SW 1271 (cell line): ENCODE measurements at regions not wholly inside any gene's neighbourhood (a gene's known extent, or its start where the extent isn't known, plus 50 kb on each side); places are given as distances from the start of the nearest gene placed in this dataset.

ENCODE experiments used
- DNase-seq, 2 experiments: peaks; one replicate each; lab custom pipeline; 2025; lab: John Stamatoyannopoulos, UW

DNA sequence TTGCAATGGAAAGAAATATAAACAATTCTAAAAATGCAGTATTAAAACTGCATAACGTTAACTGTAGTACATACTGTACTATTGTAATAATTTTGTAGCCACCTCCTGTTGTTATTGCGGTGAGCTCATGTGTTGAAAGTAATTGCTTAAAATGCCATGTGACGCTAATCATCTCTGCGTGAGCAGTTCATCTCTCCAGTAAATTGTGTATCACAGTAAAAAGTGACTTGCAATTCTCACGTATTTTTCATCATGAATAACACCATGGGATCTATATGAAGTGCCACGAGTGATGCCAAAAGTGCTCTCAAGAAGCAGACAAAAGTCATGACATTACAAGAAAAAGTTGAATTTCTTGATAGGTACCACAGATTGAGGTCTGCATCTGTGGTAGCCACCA, 82.4 kb upstream of the CYYR1 start:
- DNase-seq = no peak

DNA sequence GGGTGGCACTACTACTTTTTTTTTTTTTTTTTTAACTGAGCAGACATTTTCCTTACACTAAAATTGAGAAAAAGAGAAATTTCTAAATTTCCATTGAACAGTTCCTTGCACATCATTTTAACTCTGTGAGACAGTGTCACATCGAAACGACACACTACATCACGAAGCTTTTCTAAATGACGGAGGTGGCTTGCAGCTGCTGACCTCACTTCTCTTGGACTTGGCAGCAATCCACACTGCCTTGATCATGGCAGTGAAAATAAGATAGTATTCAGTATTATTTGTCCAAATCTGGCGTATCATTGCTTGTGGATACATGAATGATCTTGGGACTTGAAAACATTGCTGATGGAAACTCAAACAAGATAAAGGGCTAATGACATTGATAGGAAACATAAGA, 80.3 kb upstream of the CYYR1 start:
- DNase-seq = no peak

- DNase-seq = no peak
Measured at GRCh38 chr21:26652854-26653253, 79.8 kb upstream of the CYYR1 start.

GRCh38 chr21:26641062-26641461, 68.0 kb upstream of the CYYR1 start:
- DNase-seq = no peak

GRCh38 chr21:26637201-26637745, 64.2 kb upstream of the CYYR1 start:
- DNase-seq = no peak

- no peak for DNase-seq
Measured at GRCh38 chr21:26635681-26636080, 62.6 kb upstream of the CYYR1 start.

GRCh38 chr21:26632691-26633090, 59.6 kb upstream of the CYYR1 start:
- no peak for DNase-seq

DNA sequence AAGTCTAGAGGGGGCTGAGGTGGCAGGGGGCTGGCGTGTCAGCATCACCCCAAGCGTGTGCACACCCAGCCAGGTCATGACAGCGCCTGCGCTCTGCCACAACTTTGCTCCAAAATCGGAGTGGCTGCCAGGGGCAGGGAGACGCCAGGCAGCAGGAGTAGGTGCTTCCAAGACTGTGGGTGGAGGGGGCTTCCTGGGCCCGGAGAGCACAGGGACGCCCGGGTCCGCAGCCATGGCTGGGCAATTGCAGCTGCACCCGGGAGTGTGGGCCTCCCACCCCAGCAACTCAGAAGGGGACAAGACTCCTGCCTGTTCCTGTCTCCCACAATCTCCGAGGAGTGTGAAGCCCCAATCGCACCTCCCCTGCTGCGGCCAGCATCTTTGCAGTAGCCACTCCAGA, 53.1 kb upstream of the CYYR1 start:
- DNase-seq = no peak

DNA sequence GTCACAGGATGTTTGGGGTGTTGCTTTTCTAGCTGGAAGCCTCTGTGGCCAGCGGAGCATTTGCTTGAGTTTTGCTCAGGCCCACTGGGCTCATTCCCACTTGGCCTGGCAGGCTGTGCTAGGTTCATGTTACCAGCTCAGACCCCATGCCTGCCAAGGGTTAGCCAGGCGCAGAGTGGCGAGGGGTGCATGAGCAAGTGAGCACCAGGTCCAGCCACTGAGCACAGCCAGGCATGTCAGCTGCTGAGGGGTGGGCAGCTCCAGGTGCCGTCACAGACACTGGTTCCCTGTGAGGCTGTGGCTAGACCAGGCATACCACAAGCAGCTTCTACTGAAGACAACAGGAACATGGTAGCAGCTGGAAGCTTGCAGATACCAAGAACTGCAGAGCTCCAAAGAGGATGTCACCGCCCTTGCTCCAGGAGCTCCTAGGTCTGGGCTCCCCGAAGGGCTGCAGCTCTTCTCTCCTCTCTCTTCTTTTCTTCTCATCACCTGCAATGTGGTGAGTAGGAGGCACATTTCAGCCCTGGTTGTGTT, 52.0 kb upstream of the CYYR1 start:
- DNase-seq = no peak
